NB4 (cell line): ENCODE measurements at regions not wholly inside any gene's neighbourhood (a gene's known extent, or its start where the extent isn't known, plus 50 kb on each side); places are given as distances from the start of the nearest gene placed in this dataset.
A peak's percentile ranks its signal among the peaks of the same experiment; 100 is the strongest.
"Not testable (repeated sequence)": the region's sequence is repeated elsewhere in the genome, so short reads cannot be mapped to it uniquely, and the experiment has no call there.

Source experiments
- DNase-seq: peaks from one replicate; pipeline ENCODE4 v3.0.0; 2010; ENCODE audit warnings: low read depth
- H3K4me3 ChIP-seq: one replicate; pipeline ENCODE4 v1.5.1; 2011; ENCODE audit warnings: mild to moderate bottlenecking, low read depth, low read length, moderate library complexity
- MYC ChIP-seq: IDR thresholded peaks from 2 replicates; pipeline ENCODE4 v1.6.1; 2011; ENCODE audit warnings: low read depth, low read length
- POLR2A ChIP-seq: IDR thresholded peaks from 2 replicates; pipeline ENCODE4 v1.6.1; 2011; ENCODE audit warnings: mild to moderate bottlenecking; ENCODE audit not compliant: insufficient read length; ENCODE audit errors: extremely low read depth
- TF ChIP-seq, protein P1 (sequence below): IDR thresholded peaks from one replicate; pipeline ENCODE4 v1.5.1; 2012; ENCODE audit warnings: low read depth, low read length
- TF ChIP-seq, protein P2 (sequence below): IDR thresholded peaks from 2 replicates; pipeline ENCODE4 v1.6.1; 2011; ENCODE audit warnings: low read depth, low read length

DNA sequence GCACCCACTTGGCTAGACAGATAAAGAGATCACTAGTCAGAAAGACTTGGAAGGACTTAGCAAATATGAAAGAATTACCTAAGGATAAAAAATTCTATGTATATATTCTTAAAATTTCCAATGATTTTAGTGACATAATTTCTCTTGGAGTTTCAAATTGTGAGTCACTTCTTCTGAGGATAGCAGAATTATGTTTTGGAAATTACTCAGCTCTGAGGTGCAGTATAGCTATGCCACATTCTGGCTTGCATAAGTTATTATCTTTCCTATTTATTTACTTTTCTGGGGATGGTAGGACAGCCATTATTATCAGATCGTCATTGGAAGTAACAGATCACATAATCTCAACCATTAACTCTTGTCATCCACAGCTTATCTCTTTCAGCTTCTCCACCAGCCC is 853.5 kb downstream of the TRIML1 start:
- DNase-seq: no peak
- TF ChIP-seq, protein P1, sequence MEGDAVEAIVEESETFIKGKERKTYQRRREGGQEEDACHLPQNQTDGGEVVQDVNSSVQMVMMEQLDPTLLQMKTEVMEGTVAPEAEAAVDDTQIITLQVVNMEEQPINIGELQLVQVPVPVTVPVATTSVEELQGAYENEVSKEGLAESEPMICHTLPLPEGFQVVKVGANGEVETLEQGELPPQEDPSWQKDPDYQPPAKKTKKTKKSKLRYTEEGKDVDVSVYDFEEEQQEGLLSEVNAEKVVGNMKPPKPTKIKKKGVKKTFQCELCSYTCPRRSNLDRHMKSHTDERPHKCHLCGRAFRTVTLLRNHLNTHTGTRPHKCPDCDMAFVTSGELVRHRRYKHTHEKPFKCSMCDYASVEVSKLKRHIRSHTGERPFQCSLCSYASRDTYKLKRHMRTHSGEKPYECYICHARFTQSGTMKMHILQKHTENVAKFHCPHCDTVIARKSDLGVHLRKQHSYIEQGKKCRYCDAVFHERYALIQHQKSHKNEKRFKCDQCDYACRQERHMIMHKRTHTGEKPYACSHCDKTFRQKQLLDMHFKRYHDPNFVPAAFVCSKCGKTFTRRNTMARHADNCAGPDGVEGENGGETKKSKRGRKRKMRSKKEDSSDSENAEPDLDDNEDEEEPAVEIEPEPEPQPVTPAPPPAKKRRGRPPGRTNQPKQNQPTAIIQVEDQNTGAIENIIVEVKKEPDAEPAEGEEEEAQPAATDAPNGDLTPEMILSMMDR: no peak
- TF ChIP-seq POLR2A: no peak
- no peak for TF ChIP-seq MYC
- TF ChIP-seq, protein P2, sequence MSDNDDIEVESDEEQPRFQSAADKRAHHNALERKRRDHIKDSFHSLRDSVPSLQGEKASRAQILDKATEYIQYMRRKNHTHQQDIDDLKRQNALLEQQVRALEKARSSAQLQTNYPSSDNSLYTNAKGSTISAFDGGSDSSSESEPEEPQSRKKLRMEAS: no peak
- no peak overlapping the region for H3K4me3 ChIP-seq

DNA sequence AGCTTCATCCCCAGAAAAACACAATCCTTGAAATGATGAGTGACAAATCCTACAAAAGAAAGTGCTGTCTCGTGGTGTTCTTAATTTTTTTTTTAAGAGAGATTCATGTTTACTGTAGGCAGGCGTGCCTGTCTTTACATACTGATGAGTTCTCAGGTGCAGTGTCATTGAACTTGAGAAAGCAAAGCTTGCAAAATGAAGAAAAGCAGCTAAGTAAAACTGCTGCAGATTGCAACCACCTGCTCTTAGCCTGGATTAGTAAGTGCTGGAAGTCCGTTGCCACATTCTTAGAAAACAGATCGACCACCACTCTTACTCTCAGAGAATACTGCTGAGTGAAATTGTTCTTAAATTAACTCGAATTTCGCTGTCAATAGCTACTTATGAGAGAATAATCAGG is 854.6 kb downstream of the TRIML1 start:
- no peak for DNase-seq

GRCh38 chr4:189001283-189001970 is 862.2 kb downstream of the TRIML1 start:
- no peak overlapping the region for H3K4me3 ChIP-seq
- DNase-seq: peak; percentile 55
- TF ChIP-seq, protein P2: peak; percentile 64
- TF ChIP-seq, protein P1: no peak
- TF ChIP-seq MYC: peak; percentile 58
- TF ChIP-seq POLR2A: no peak

More for the DNA sequence above, 854.6 kb downstream of the TRIML1 start:
- TF ChIP-seq MYC (no peak), POLR2A (no peak)
- TF ChIP-seq, protein P2: no peak
- TF ChIP-seq, protein P1: no peak
- no peak overlapping the region for H3K4me3 ChIP-seq

DNA sequence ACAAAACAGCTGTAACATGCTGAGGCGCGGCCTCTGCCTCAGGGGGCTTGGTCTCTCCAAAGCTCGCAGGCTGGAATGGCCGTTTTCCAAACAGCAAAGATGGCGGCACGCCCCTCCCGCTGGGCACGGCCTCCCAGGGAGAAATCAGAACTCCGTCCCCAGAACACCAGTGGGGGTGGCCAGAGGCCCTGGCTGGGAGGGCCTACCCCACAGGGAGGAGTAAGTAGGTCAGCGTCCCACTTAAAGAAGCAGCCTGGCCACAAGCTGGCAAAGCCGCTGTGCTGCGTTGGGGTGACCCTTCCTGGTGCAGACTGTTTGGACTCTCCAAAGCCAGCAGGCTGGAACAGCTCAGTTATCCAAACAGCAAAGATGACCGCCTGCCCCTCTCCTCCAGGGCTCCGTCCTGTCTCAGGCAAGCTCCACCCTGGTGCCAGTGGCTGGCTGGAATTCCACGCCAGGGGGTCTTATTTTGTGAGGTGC is 862.8 kb downstream of the TRIML1 start:
- DNase-seq: no peak
- TF ChIP-seq POLR2A (no peak), MYC (no peak)
- TF ChIP-seq, protein P2: no peak
- TF ChIP-seq, protein P1: no peak
- no peak overlapping the region for H3K4me3 ChIP-seq

DNA sequence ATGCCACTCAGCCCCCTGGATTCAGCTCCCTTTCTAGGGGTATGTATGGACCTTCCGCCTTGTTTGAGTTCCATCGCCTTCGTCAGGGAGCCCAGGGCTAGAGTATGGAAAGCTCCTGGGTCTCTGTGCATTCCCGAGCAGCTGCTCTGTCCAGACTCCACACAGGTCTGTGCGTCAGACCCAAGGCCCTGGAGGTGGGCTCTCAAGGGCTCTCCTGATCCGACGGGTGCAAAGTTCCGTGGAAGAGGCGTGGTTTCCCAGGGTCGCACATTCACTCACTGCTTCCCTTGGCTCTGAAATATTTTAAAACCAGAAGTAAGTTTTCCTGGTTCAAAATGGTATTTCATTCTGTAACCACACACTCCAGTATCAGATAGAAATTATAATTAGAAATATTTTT is 863.2 kb downstream of the TRIML1 start:
- H3K4me3 ChIP-seq: no peak overlapping the region
- no peak for DNase-seq
- no peak for TF ChIP-seq MYC
- TF ChIP-seq, protein P2: no peak
- no peak for TF ChIP-seq POLR2A
- TF ChIP-seq, protein P1: no peak

DNA sequence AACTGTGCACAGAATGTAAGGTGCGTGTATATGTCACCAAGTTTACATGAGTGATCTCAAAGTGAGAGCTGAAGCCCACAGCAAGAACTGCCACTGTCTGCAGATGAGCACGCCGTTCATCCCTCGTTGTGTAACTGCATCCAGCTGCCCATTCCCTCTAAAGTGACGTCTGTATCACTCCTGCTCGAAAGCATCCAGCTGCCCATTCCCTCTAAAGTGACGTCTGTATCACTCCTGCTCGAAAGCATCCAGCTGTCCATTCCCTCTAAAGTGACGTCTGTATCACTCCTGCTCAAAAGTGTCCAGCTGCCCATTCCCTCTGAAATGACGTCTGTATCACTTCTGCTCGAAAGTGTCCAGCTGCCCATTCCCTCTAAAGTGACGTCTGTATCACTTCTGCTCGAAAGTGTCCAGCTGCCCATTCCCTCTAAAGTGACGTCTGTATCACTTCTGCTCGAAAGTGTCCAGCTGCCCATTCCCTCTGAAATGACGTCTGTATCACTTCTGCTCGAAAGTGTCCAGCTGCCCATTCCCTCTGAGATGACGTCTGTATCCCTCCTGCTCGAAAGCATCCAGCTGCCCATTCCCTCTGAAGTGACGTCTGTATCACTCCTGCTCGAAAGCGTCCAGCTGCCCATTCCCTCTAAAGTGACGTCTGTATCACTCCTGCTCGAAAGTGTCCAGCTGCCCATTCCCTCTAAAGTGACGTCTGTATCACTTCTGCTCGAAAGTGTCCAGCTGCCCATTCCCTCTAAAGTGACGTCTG is 871.4 kb downstream of the TRIML1 start:
- DNase-seq, H3K4me3 ChIP-seq: not testable (repeated sequence)
